ENCODE measurements at regions not wholly inside any gene's neighbourhood (a gene's known extent, or its start where the extent isn't known, plus 50 kb on each side); places are given as distances from the start of the nearest gene placed in this dataset.

DNA sequence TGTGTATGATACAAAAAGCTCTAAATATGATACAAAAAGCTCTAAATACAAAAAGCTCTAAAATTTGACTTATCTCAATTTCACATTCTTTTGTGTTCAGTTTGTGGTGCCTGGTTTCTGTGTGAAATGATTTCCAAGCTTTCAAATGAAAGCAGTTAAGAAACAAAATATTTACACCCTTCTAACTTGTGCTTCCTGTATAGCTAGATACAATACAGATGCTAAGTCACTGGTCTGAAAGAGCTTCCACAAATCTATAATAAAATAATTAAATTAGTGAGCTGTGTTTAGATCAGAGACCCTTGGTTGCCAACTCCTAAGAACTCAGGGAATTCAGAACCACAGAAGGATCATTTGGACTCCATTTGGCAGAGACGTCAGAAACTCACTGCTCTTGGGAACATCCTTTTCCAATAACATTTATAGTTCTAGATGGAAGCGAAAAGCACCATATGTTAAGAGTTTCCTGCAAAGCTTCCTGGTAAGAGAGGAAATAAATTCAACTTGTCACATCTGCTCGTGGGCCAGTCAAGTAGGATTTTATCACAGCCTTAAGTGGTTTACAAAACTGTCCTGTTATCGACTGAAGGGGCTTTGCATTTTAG, 1079.1 kb downstream of the ADGRL2 start:
- TF ChIP-seq, protein P1, sequence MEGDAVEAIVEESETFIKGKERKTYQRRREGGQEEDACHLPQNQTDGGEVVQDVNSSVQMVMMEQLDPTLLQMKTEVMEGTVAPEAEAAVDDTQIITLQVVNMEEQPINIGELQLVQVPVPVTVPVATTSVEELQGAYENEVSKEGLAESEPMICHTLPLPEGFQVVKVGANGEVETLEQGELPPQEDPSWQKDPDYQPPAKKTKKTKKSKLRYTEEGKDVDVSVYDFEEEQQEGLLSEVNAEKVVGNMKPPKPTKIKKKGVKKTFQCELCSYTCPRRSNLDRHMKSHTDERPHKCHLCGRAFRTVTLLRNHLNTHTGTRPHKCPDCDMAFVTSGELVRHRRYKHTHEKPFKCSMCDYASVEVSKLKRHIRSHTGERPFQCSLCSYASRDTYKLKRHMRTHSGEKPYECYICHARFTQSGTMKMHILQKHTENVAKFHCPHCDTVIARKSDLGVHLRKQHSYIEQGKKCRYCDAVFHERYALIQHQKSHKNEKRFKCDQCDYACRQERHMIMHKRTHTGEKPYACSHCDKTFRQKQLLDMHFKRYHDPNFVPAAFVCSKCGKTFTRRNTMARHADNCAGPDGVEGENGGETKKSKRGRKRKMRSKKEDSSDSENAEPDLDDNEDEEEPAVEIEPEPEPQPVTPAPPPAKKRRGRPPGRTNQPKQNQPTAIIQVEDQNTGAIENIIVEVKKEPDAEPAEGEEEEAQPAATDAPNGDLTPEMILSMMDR (IDR thresholded peaks at IDR 0.05): no peak

DNA sequence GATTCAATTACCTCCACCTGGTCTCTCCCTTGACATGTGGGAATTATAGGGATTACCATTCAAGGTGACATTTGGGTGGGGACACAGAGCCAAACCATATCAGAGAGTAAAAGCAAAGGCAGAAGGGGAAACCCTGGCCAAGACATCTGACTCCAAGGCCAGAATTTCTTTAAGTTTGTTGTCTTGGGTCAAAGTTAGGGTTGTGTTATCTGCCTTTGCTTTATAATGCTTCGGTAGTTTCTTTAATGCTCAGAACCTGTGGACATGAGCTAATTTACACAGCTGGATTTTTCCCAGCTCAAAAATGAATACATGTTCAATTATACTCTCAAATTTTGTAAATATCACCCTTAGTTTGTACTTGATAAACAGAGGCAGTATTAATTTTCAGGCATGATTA, 1074.4 kb downstream of the ADGRL2 start:
- TF ChIP-seq, protein P1 (IDR thresholded peaks at IDR 0.05): no peak

DNA sequence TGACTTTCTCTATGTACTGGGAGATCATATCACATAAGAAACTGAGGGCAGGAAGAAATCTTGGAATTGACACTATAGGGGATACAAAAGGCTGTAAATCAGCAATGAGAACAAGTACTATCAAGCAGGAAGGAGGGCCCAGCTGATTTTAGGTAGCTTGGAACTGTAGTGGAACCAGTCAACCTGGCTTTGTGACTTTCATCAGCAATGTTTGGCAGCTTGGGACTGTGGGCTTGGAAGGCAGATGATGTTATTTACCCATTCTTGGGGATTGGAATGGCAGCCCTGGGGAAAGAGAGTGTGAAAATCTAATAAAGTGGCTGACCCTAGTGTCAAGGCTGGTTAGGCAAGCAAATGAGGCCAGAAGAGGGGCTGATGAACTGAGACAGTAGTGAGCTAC, 1073.3 kb downstream of the ADGRL2 start:
- TF ChIP-seq, protein P1 (IDR thresholded peaks at IDR 0.05): no peak

DNA sequence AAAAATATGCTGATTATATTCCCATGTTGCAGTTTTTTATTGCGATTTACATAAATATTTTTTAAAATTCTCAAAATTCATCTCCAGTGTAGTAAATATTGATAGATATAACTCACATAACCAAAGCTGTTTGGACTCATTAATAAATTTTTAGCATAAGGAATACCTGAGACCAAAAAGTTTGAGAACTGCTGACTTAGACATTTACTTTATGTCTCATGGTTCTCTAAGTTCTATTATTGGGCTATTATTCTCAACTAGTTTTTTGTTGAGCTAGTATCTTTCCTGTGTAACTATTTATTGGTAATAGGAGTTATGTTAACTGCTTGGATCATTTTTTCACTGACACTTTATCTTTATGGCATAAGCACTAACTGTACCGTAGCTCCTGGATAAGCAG, 1069.6 kb downstream of the ADGRL2 start:
- TF ChIP-seq, protein P1 (IDR thresholded peaks at IDR 0.05): no peak

DNA sequence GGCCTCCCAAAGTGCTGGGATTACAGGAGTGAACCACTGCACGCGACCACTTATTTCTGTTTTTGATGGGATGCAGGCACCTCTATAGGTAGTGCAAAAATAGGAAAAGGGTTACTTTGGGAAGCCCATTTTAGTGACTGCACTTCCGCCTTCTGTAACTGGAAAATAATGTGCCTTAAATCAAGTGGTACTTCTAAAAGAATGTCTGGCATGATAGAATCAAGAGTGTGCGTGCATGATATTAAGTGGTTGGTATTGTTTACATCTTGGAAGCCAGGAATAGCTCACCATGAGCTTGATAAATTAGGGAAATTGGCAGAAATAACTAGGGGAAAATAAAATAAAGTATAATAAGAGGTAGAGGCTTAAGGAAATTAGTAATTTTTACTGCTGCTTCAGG, 1067.0 kb downstream of the ADGRL2 start:
- TF ChIP-seq, protein P1 (IDR thresholded peaks at IDR 0.05): no peak

DNA sequence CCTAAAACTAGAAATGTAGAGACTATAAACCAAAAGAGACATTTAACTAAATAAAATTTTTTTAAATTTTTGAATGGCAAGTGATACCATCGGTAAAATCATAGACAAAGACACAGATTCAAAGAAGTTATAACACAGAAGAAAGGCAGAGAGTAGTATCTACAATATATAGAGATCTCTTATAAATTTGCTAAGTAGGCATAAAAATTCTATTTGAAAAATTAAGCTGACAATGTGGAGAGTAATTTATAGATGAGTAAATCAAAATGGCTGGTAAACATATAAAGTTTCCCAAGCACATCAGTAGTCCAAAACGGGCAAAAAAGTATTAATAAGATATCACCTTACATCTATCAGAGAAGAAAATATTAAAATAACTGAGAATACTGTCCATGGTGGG, 1061.0 kb downstream of the ADGRL2 start:
- TF ChIP-seq, protein P1 (IDR thresholded peaks at IDR 0.05): no peak

DNA sequence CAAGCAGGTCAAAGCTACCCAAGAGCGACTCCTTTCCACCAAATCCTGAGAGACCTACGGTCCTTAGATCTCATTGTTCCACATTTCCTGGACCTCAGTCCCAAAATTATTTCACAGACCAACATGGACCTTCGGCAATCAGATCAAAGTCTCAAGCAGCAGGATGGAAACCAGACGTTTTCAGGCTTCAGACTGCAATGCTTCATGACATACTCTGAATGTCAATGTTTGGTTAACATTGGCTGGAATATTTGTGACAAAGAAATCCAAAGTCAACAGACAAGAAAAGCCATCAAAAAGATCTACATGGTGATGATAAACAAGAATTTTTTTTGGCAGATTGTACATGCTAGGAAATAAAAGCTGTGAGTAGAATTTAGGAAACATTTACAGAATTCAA, 1057.3 kb downstream of the ADGRL2 start:
- TF ChIP-seq, protein P1 (IDR thresholded peaks at IDR 0.05): no peak

DNA sequence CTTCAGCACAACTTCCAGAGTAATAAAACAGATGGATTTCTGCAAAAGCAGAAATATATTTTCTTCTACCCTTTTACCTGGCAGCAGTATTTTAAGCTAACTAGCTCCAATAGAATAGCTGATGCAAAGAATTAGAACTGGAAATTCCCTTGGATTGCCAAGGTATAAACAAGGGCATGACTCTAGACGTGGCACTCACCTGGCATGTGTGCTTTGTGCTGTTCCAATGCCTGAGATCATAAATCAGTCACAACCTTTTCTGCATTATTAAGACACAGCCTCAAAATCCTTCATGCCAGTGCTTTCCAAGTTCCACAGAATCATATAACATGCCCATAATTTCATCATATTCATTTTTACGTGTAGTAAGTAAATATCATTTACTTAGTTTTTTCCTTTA, 1048.7 kb downstream of the ADGRL2 start:
- TF ChIP-seq, protein P1 (IDR thresholded peaks at IDR 0.05): no peak
